Endothelial cell of umbilical vein (primary cell): ENCODE measurements at regions not wholly inside any gene's neighbourhood (a gene's known extent, or its start where the extent isn't known, plus 50 kb on each side); places are given as distances from the start of the nearest gene placed in this dataset.

Experiments used
- BruUV-seq: library from RNA; stranded (reverse); fragments of 400-500 nt; replicated peaks from 2 replicates; lab custom pipeline; 2021; lab: Mats Ljungman, UMichigan
- CTCF ChIA-PET: fragments of 300-600, 350-600 bp; sonication (Branson Sonifier 250); formaldehyde crosslinking; loops from one replicate; lab custom pipeline; 2021; ENCODE audit warnings: antibody characterized with exemption, inconsistent platforms; lab: Charles Lee
- POLR2A ChIA-PET: fragments of 300-600, 350-600 bp; sonication (Branson Sonifier 250); formaldehyde crosslinking; loops from one replicate; lab custom pipeline; 2021; ENCODE audit warnings: antibody characterized with exemption, inconsistent platforms; lab: Charles Lee
- DNase-seq: peaks from one replicate; pipeline ENCODE4 v3.0.0-alpha.2; 2011; ENCODE audit warnings: low read depth, low spot score
- FAIRE-seq: peaks from 2 replicates; lab custom pipeline; 2011; peaks lifted over from hg19 to GRCh38; lab: Jason Lieb, UNC
- H2AFZ ChIP-seq: 2 replicates; pipeline ENCODE4 v1.6.0; 2012; ENCODE audit warnings: low read depth, low read length, control low read depth, inconsistent platforms
- H3K27ac ChIP-seq: 2 replicates; pipeline ENCODE4 v1.5.1; 2011; ENCODE audit warnings: low read depth, mild to moderate bottlenecking, control low read depth, low read length, moderate library complexity; ENCODE audit not compliant: insufficient read depth
- H3K27me3 ChIP-seq, 2 experiments: 2 replicates each; pipeline versions ENCODE4 v1.6.0 to v1.6.1; 2011; ENCODE audit warnings: low read length in 2 of 2, mixed read lengths in 1 of 2; ENCODE audit not compliant: control insufficient read depth in 2 of 2, insufficient read depth in 2 of 2
- H3K36me3 ChIP-seq, 2 experiments: 2 replicates in 1 of 2; 3 replicates in 1 of 2; pipeline ENCODE4 v1.5.1; 2011; ENCODE audit warnings: low read length in 2 of 2, mild to moderate bottlenecking in 1 of 2, moderate library complexity in 1 of 2; ENCODE audit not compliant: control insufficient read depth in 2 of 2, insufficient read depth in 2 of 2; ENCODE audit errors: extremely low read depth in 1 of 2
- H3K4me1 ChIP-seq: 3 replicates; pipeline ENCODE4 v1.5.1; 2011; ENCODE audit warnings: mild to moderate bottlenecking, low read length; ENCODE audit not compliant: control insufficient read depth, insufficient read depth; ENCODE audit errors: extremely low read depth
- H3K4me2 ChIP-seq: 2 replicates; pipeline ENCODE4 v1.6.1; 2011; ENCODE audit warnings: low read length, control low read depth, mixed read lengths; ENCODE audit not compliant: insufficient read depth
- H3K4me3 ChIP-seq, 3 experiments: fragments of 200-600 bp in 1 of 3; sonication (generic), shearing (Covaris generic) in 1 of 3; replicated peaks in 1 of 3; 2 replicates each; pipeline ENCODE4 v1.5.1; 2011 to 2016; ENCODE audit warnings: control low read depth in 3 of 3, low read length in 3 of 3, mild to moderate bottlenecking in 2 of 3, inconsistent platforms in 1 of 3, low read depth in 1 of 3, moderate library complexity in 1 of 3; ENCODE audit not compliant: insufficient read depth in 1 of 3
- H3K79me2 ChIP-seq: 2 replicates; pipeline ENCODE4 v1.6.0; 2012; ENCODE audit warnings: low read length, inconsistent platforms; ENCODE audit not compliant: control insufficient read depth, insufficient read depth
- H3K9ac ChIP-seq: replicated peaks from 2 replicates; pipeline ENCODE3; 2011; ENCODE audit warnings: low read length, control low read depth; ENCODE audit not compliant: insufficient read depth; ENCODE audit errors: extremely low read depth
- H3K9me1 ChIP-seq: replicated peaks from 3 replicates; pipeline ENCODE4 v1.6.0; 2011; ENCODE audit warnings: mild to moderate bottlenecking, low read length; ENCODE audit not compliant: control insufficient read depth, insufficient read depth; ENCODE audit errors: extremely low read depth
- H3K9me3 ChIP-seq: replicated peaks from 2 replicates; pipeline ENCODE4 v1.5.1; 2012; ENCODE audit warnings: low read length, inconsistent platforms; ENCODE audit not compliant: control insufficient read depth, insufficient read depth
- H4K20me1 ChIP-seq: replicated peaks from 2 replicates; pipeline ENCODE3; 2011; ENCODE audit warnings: mild to moderate bottlenecking, low read length; ENCODE audit not compliant: control insufficient read depth, insufficient read depth; ENCODE audit errors: extremely low read depth
- EZH2 ChIP-seq: IDR thresholded peaks from 2 replicates; pipeline ENCODE4 v1.6.1; 2012; ENCODE audit warnings: borderline replicate concordance, low read depth, mild to moderate bottlenecking, moderate library complexity, low read length, inconsistent platforms; ENCODE audit not compliant: severe bottlenecking
- FOS ChIP-seq: IDR thresholded peaks from 2 replicates; pipeline ENCODE4 v1.6.1; 2011; ENCODE audit warnings: mild to moderate bottlenecking, low read length, moderate library complexity, borderline replicate concordance; ENCODE audit not compliant: insufficient read depth
- GATA2 ChIP-seq: IDR thresholded peaks from 2 replicates; pipeline ENCODE4 v1.7.0; 2011; ENCODE audit warnings: low read depth, mild to moderate bottlenecking, moderate library complexity, mixed read lengths, low read length; ENCODE audit not compliant: insufficient read length, insufficient read depth
- JUN ChIP-seq: IDR thresholded peaks from 2 replicates; pipeline ENCODE4 v1.6.1; 2011; ENCODE audit warnings: borderline replicate concordance, low read depth; ENCODE audit not compliant: insufficient read length, insufficient read depth
- MYC ChIP-seq: IDR thresholded peaks from one replicate; pipeline ENCODE4 v1.6.1; 2011; ENCODE audit warnings: mild to moderate bottlenecking, low read depth, low read length
- POLR2A ChIP-seq: IDR thresholded peaks from 2 replicates; pipeline ENCODE4 v1.6.1; 2012; ENCODE audit warnings: low read depth, mild to moderate bottlenecking, control low read depth, low read length
- POLR2AphosphoS5 ChIP-seq: IDR thresholded peaks from 2 replicates; pipeline ENCODE4 v1.6.1; 2012; ENCODE audit warnings: low read depth, mild to moderate bottlenecking, control low read depth, low read length, moderate library complexity; ENCODE audit not compliant: insufficient read depth
- dilution Hi-C: fragments of 300-500 bp; cut with MboI; formaldehyde crosslinking; loops from one replicate; pipeline ENCODE4 v1.15.0; 2019; ENCODE audit warnings: low sequenced_read_pairs; ENCODE audit not compliant: extremely low pct_ligation_motif_present
- intact Hi-C: fragments of 100-400 bp; cut with micrococcal nuclease; formaldehyde crosslinking; loops from one replicate; pipeline ENCODE4 v1.10.0; 2022
- TF ChIP-seq, protein P1 (sequence below): IDR thresholded peaks from 2 replicates; pipeline ENCODE4 v1.6.1; 2011; ENCODE audit not compliant: insufficient read depth, insufficient read length
- TF ChIP-seq, protein P2 (sequence below), 2 donors: IDR thresholded peaks; 1 replicate in 1 of 2; 2 replicates in 1 of 2; pipeline ENCODE4 v1.5.1; 2011; ENCODE audit warnings: low read length in 2 of 2, mild to moderate bottlenecking in 2 of 2, moderate library complexity in 2 of 2, control low read depth in 1 of 2, inconsistent platforms in 1 of 2, low read depth in 1 of 2; ENCODE audit not compliant: insufficient read depth in 1 of 2; ENCODE audit errors: extremely low read depth in 1 of 2

DNA sequence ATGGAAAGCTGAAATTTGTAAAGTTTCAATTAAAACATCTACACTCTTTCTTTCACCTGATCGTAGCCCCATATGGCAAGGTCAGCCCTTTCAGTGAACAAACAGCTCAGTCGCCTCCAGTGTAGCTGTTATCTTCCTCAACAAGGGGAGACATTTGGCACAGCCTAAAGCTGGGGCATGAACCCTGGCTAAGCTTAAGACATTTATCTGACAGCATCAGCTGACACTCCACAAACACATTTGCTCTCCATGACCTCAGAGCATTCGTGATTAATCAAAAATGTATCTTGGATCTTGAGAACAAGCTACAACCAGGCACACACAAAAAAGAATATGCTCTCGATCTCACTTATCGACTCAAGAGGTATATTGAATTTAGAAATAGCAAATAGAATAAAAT is 67.3 kb downstream of the POU5F2 start:
- H4K20me1 ChIP-seq, result no peaks in the 10 kb centered on the region
- intact Hi-C loops (no loop called here), dilution Hi-C loops (no loop called here)
- BruUV-seq, result no TSS peak
- H3K79me2 ChIP-seq, result no peaks in the 10 kb centered on the region
- H2AFZ ChIP-seq, result no peak overlapping the region
- FAIRE-seq, result no peak
- no peak overlapping the region for H3K27ac ChIP-seq
- DNase-seq, result peak; percentile 9
- POLR2A ChIA-PET, result no interaction called here
- TF ChIP-seq EZH2, result no peak
- no peak for TF ChIP-seq FOS
- no peak for TF ChIP-seq JUN
- TF ChIP-seq, protein P1, sequence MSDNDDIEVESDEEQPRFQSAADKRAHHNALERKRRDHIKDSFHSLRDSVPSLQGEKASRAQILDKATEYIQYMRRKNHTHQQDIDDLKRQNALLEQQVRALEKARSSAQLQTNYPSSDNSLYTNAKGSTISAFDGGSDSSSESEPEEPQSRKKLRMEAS, result no peak
- TF ChIP-seq MYC, result no peak
- TF ChIP-seq POLR2AphosphoS5, result no peak
- TF ChIP-seq, protein P2, sequence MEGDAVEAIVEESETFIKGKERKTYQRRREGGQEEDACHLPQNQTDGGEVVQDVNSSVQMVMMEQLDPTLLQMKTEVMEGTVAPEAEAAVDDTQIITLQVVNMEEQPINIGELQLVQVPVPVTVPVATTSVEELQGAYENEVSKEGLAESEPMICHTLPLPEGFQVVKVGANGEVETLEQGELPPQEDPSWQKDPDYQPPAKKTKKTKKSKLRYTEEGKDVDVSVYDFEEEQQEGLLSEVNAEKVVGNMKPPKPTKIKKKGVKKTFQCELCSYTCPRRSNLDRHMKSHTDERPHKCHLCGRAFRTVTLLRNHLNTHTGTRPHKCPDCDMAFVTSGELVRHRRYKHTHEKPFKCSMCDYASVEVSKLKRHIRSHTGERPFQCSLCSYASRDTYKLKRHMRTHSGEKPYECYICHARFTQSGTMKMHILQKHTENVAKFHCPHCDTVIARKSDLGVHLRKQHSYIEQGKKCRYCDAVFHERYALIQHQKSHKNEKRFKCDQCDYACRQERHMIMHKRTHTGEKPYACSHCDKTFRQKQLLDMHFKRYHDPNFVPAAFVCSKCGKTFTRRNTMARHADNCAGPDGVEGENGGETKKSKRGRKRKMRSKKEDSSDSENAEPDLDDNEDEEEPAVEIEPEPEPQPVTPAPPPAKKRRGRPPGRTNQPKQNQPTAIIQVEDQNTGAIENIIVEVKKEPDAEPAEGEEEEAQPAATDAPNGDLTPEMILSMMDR (IDR thresholded peaks at IDR 0.05; ENCODE audit: extremely low read depth in 1 of 2, insufficient read depth in 1 of 2, low read depth in 1 of 2, low read length in 2 of 2), result no peak
- TF ChIP-seq GATA2, result no peak
- TF ChIP-seq POLR2A, result no peak
- H3K4me1 ChIP-seq, result peaks cover 4% of the 10 kb centered on the region
- H3K4me3 ChIP-seq, result no peak overlapping the region
- H3K9ac ChIP-seq, result no peak overlapping the region
- no peak overlapping the region for H3K4me2 ChIP-seq
- H3K27me3 ChIP-seq, result no peaks in the 10 kb centered on the region
- H3K9me1 ChIP-seq, result no peaks in the 10 kb centered on the region
- H3K36me3 ChIP-seq, result no peaks in the 10 kb centered on the region
- CTCF ChIA-PET, result no interaction called here
- H3K9me3 ChIP-seq, result no peaks in the 10 kb centered on the region
